NCI-H1930 (cell line): ENCODE measurements at regions not wholly inside any gene's neighbourhood (a gene's known extent, or its start where the extent isn't known, plus 50 kb on each side); places are given as distances from the start of the nearest gene placed in this dataset.
"Not testable (repeated sequence)": the region's sequence is repeated elsewhere in the genome, so short reads cannot be mapped to it uniquely, and the experiment has no call there.

ENCODE experiments used
- DNase-seq, 2 experiments: peaks; one replicate each; lab custom pipeline; 2025; lab: John Stamatoyannopoulos, UW

GRCh38 chrX:45571453-45571852, 370.8 kb upstream of the DIPK2B start:
- no peak for DNase-seq

DNA sequence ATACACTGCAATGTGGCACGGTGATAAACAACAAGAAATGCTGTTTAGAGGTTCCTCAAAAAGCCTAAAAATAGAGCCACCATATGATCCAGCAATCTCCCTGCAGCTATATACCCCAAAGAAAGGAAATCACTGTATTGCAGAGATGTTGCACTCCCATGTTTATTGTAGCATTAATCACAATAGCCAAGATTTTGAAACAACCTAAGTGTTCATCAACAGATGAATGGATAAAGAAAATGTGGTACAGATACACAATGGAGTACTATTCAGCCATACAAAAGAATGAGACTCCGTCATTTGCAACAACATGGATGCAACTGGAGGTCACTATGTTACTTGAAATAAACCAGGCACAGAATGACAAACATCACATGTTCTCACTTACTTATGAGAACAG, 365.8 kb upstream of the DIPK2B start:
- no peak for DNase-seq

DNA sequence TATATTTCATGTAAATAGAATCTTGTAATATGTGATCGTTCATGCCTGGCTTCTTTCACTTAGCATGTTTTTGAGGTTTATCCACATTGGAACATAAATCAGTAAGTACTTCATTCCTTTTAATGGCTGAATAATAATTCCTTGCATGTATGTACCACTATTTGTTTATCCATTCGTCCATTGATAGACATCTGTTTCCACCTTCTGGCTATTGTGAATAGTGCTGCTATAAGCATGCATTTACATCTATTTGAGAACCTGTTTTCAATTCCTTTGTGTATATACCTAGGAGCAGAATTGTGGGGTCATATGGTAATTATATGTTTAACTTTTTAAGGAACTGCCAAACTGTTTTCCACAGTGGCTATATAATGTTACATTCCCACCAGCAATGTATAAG, 356.7 kb upstream of the DIPK2B start:
- DNase-seq = no peak

GRCh38 chrX:45554736-45555135, 354.1 kb upstream of the DIPK2B start:
- DNase-seq = no peak

- no peak for DNase-seq
Measured at GRCh38 chrX:45553417-45553816, 352.7 kb upstream of the DIPK2B start.

DNA sequence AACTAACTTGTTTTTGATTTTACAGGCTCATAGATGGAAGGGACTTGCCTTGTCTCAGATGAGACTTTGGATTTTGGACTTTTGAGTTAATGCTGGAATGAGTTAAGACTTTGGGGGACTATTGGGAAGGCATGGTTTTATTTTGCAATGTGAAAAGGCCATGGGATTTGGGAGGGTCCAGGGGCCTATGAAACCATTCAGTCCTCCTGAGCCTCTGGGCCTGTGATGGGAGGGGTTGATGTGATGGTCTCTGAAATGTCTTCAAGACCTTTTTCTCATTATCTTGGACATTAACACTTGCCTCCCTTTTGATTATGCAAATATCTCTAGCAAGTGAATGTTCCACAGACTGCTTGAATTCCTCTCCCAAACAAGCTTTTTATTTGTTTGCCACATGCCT, 346.0 kb upstream of the DIPK2B start:
- not testable (repeated sequence) for DNase-seq

- DNase-seq = no peak
Measured at GRCh38 chrX:45540181-45540580, 339.5 kb upstream of the DIPK2B start.

- no peak for DNase-seq
Measured at GRCh38 chrX:45537936-45538335, 337.3 kb upstream of the DIPK2B start.

DNA sequence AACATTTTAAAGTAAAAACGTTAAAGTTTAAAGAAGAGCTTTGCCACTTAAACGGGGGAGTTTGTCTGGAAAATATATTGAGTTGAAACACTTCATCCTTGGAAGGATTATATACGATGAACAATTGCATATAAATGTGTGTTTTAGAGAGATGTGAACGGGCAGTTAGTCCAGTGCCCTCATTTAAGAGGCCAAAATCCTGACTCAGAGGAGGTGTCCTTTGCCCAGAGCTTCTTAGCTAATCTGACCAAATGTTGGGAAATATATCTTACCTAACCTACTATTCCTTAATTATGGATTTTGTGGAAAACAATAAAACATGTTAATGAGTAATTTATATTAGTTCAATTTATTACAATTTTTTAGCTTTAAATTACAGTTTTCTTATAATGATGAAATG, 327.2 kb upstream of the DIPK2B start:
- no peak for DNase-seq

GRCh38 chrX:45524805-45525204, 324.1 kb upstream of the DIPK2B start:
- no peak for DNase-seq

DNA sequence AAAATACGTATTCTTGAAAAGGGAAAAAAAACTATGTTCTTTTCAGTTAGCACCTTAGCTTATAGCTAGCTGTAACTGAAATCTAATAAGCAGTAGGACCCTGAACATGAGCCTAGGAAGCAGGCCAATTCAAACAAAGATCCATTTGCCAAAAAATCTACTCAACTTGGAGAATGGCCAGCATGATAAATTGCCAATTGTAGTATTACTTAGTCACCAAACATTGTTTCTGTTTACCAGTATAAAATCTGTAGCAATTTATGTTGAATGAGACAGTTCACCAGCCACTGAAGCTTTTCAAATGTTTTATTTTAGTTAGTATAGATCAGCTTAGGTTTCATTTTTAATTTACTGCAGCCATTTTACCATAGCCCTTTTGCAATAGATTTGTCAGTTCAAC, 323.6 kb upstream of the DIPK2B start:
- no peak for DNase-seq

DNA sequence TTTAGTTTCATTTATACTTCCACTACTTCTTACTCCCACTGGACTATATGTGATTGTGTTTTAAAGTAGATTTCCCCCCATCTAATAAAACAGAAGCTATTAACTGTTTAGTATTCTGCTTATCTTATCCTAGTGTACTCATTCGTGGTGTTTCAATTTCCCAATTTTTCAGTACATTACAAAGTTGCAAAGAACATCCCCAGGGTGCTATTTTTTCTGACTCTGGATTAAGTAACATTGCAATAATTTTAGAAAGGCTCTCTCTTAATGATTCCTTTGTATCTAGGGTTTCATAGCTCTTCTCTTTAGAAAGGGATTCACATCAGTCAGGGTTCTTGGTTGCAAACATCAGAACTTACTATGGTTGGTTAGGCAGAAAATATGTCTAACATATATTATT, 317.9 kb upstream of the DIPK2B start:
- DNase-seq = no peak

DNA sequence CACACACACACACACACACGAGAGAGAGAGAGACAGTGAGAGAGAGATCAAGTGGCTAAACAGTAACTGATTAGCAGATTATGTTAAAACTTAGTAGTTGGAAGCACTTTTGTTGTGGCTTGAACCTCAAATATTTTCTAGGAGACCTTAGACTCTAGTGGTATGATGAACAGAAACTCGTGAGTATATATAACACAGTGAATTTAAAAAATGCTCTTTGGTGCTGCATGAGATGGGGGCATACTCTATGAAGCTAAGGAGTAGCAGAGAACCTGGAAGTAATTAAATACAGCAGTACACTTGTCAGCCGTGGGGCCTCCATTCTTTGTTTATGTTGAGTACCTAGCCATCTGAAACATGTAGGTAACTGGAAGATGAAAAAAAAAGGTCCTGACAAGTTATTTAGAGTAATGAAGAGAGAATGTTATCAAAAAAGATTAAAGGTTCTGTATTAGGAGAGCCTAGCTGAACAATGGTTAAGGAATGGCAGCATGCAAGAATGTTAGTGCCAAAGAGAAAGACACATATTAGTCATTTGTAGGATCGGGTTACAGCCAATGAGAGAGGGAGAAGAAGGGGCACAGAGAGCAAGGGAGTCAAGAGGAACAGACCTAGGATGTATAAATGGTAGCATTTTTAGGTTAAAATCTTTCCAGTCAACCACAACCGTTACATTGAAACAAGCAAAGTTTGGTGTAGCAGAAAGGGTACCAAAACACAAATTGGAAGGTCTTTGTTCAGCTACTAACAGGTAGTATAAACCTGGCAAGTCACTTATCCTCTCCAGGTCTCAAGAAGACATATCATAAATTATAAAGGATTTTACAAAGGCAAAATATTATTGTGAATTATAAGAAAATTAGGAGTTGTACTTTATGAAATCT, 316.7 kb upstream of the DIPK2B start:
- no peak for DNase-seq

- no peak for DNase-seq
Measured at GRCh38 chrX:45515262-45516215, 314.9 kb upstream of the DIPK2B start.

DNA sequence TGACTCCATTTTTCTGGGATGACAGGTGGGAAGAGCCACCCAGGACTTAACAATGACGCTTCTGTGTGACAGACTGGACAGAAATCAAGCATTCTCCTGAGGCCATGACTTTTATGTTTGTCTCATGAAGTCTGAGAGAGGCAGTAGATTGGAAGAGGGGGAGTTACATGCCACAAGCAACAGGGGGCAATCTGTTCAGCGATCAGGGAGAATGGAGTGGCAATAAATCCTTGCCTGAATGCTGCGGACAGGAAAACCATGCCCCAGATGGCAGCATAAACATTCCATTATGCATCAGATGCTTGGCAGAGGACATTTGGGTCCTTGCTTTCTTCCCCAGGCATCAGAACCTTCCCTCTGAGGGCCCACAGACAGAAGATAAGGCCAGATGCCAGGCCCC, 312.4 kb upstream of the DIPK2B start:
- no peak for DNase-seq

DNA sequence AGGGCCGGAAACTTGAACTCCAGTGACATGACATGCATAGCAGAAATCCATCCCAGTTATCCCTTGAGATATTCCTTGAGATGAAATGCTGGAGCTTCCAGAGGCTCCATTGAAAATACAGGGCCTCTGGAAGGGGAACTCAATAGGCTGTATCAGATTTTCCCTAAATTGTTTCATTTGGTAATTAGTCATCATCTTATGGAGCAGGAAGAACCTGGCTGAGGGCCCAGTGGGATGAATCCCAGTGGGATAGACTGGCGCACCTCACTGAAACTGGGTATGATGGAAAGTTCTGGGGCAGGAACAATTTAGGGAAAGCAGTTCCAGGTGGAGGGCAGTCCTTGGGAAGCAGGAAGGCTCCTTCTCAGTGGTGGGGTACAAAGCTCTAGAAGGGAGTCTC, 307.8 kb upstream of the DIPK2B start:
- DNase-seq = no peak

DNA sequence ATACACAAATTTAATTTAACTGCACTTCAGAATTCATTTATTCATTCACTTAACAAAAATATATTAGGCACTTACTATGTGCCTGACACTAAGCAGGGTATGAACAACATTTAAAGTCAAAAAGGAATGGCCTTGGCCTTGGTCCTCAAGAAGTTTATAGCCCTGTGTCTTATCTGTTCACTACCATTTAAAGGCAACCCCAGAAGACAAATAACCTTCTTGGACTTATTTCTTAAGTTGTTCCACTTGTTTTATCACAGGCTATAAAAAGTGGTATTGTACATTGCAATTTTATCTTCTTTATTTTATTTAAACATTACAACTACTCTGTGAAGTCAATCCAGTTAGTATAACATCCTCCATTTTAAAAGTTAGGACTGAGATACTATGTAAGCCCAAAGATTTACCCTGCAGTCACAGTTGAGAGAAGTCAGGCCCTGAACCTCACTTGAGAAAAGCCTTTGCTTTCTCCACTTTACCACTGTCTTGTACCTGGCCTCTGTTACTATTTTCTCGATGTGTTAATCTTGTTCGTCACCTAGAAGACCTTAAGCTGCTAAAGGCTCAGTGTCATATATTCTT, 305.6 kb upstream of the DIPK2B start:
- DNase-seq = no peak

GRCh38 chrX:45505214-45505613, 304.5 kb upstream of the DIPK2B start:
- no peak for DNase-seq

DNA sequence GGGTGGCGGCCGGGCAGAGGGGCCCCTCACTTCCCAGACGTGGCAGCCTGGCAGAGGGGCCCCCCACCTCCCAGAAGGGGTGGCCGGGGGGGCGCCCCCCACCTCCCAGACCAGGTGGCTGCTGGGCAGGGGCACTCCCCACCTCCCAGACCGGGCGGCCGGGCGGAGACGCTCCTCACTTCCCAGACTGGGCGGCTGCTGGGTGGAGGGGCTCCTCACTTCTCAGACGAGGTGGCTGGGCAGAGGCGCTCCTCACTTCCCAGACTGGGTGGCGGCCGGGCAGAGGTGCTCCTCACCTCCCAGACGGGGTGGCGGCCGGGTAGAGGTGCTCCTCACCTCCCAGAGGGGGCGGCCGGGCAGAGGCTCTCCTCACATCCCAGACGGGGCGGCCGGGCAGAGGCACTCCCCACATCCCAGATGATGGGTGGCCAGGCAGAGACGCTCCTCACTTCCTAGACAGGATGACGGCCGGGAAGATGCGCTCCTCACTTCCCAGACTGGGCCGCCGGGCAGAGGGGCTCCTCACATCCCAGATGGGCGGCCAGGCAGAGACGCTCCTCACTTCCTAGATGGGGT, 303.2 kb upstream of the DIPK2B start:
- not testable (repeated sequence) for DNase-seq

DNA sequence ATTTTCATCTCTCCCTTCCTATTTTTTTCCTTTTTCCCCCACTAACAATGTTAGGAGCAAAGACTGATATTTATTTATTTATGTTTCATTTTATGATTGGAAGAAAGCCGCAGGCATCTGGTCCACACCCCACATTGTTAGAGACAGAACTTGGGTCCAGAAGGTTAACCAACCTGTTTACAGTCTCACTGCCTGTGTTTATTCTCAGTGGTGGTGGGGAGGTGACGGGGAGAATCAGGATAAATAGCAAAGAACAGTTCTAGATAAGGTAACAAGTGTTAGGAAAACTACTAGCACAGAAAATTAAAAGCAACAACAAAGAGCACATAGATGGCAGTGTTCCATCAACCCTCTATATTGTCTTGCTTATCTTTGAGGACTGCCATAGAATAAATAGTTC, 301.7 kb upstream of the DIPK2B start:
- DNase-seq = no peak

DNA sequence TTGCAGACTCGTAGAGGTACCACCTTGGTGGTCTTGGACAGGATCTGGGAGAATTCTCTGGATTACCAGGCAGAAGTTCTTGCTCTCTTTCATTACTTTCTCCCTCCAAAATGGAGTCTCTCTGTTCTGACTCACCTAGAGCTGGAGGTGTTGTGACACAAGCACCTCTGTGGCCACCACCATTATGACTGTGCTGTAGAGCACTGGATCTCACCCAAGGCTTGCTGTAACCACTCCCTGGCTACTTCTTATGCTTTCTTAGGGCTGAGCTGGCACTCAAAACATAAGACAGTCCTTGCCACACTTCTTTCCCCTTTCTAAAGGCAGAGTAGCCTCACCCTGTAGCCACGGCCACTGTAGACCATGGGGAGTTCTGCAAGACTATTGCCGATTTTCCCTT, 296.6 kb upstream of the DIPK2B start:
- DNase-seq = no peak

DNA sequence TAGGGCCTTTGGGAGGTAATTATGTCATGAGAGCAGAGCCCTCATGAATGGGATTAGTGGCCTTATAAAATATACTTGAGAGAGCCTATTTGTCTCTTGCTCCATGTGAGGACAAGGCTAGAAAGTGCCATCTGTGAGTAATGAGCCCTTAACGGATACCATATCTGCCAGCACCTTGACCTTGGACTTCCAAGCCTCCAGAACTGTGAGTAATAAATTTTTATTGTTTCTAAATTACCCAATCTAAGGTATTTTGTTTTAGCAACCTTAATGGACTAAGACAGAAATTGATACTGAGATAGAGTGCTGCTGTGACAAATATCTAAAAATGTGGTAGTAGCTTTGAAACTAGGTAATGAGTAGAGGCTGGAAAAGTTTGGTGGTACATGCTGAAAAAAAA, 285.0 kb upstream of the DIPK2B start:
- no peak for DNase-seq
